Liver (tissue), 3 donors: ENCODE measurements at regions not wholly inside any gene's neighbourhood (a gene's known extent, or its start where the extent isn't known, plus 50 kb on each side); places are given as distances from the start of the nearest gene placed in this dataset.

Experiments
- GABPA ChIP-seq, 2 donors: IDR thresholded peaks in 1 of 2; conservative IDR thresholded peaks in 1 of 2; 2 replicates each; pipeline ENCODE4 v1.6.1; 2016; ENCODE audit warnings: antibody characterized with exemption in 2 of 2, mild to moderate bottlenecking in 1 of 2, moderate library complexity in 1 of 2
- RXRA ChIP-seq, 2 donors: IDR thresholded peaks; 2 replicates each; pipeline ENCODE4 v1.6.1; 2017 to 2018; ENCODE audit warnings: antibody characterized with exemption in 2 of 2, mild to moderate bottlenecking in 1 of 2
- YY1 ChIP-seq: IDR thresholded peaks from 2 replicates; pipeline ENCODE4 v1.6.1; 2016; ENCODE audit warnings: antibody characterized with exemption, mild to moderate bottlenecking
- TF ChIP-seq, protein P1 (sequence below): IDR thresholded peaks from 2 replicates; pipeline ENCODE4 v1.6.1; 2016; ENCODE audit warnings: antibody characterized with exemption
- TF ChIP-seq, protein P2 (sequence below): fragments of 150-350 bp; IDR thresholded peaks from 2 replicates; pipeline ENCODE4 v1.5.1; 2017; ENCODE audit warnings: improper control_type of control experiment, low read depth, low read length; ENCODE audit not compliant: missing input control
- donor health status: healthy.
- donor health status: healthy.

DNA sequence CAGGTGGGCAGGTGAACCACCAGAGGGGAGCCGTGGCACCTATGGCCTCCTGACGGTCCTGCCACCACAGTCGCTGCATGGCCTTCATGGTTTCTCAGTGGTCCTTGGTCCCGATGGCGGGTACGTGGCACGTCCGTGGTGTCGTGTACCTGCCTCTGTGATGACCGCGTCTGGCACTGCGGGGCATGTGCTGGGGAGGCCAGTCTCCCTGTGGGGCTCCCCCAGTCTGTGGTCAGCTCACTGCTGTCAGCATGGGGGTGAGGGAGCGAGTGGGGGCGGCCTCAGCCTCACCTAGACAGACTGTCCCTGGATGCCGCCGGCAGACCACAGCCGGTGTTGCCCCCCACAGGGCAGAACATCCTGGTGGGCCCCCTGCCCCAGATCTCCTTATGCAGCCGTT lies 267.2 kb downstream of the SEC23A start:
- TF ChIP-seq, protein P1, sequence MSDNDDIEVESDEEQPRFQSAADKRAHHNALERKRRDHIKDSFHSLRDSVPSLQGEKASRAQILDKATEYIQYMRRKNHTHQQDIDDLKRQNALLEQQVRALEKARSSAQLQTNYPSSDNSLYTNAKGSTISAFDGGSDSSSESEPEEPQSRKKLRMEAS = no peak
- no peak for TF ChIP-seq YY1
- TF ChIP-seq, protein P2, sequence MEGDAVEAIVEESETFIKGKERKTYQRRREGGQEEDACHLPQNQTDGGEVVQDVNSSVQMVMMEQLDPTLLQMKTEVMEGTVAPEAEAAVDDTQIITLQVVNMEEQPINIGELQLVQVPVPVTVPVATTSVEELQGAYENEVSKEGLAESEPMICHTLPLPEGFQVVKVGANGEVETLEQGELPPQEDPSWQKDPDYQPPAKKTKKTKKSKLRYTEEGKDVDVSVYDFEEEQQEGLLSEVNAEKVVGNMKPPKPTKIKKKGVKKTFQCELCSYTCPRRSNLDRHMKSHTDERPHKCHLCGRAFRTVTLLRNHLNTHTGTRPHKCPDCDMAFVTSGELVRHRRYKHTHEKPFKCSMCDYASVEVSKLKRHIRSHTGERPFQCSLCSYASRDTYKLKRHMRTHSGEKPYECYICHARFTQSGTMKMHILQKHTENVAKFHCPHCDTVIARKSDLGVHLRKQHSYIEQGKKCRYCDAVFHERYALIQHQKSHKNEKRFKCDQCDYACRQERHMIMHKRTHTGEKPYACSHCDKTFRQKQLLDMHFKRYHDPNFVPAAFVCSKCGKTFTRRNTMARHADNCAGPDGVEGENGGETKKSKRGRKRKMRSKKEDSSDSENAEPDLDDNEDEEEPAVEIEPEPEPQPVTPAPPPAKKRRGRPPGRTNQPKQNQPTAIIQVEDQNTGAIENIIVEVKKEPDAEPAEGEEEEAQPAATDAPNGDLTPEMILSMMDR = no peak
- no peak for TF ChIP-seq RXRA (IDR thresholded peaks at IDR 0.05)
- no peak for TF ChIP-seq GABPA (IDR thresholded peaks at IDR 0.05 in 1 of 2, conservative IDR thresholded peaks at IDR 0.05 in 1 of 2)
